ENCODE measurements at regions not wholly inside any gene's neighbourhood (a gene's known extent, or its start where the extent isn't known, plus 50 kb on each side); places are given as distances from the start of the nearest gene placed in this dataset.

- POLR2A ChIA-PET, result no interaction called here
- Mint-ChIP-seq H3K27me3 (no peaks in the 10 kb centered on the region), H3K4me3 (no peak overlapping the region), H3K9me3 (peaks cover 3% of the 10 kb centered on the region), H3K4me1 (ENCODE audit: low read depth) (no peaks in the 10 kb centered on the region), H3K27ac (no peak overlapping the region), H3K36me3 (ENCODE audit: low read depth) (no peaks in the 10 kb centered on the region)
- no peak for DNase-seq
- ATAC-seq, result no peak
- intact Hi-C loops (cut with micrococcal nuclease), result no loop called here
- TF ChIP-seq, protein P1, sequence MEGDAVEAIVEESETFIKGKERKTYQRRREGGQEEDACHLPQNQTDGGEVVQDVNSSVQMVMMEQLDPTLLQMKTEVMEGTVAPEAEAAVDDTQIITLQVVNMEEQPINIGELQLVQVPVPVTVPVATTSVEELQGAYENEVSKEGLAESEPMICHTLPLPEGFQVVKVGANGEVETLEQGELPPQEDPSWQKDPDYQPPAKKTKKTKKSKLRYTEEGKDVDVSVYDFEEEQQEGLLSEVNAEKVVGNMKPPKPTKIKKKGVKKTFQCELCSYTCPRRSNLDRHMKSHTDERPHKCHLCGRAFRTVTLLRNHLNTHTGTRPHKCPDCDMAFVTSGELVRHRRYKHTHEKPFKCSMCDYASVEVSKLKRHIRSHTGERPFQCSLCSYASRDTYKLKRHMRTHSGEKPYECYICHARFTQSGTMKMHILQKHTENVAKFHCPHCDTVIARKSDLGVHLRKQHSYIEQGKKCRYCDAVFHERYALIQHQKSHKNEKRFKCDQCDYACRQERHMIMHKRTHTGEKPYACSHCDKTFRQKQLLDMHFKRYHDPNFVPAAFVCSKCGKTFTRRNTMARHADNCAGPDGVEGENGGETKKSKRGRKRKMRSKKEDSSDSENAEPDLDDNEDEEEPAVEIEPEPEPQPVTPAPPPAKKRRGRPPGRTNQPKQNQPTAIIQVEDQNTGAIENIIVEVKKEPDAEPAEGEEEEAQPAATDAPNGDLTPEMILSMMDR (IDR thresholded peaks at IDR 0.05), result no peak
- CTCF ChIA-PET, result no interaction called here
Observed at GRCh38 chr9:29669613-29670012, 2096.3 kb upstream of the C9orf72 start.

- intact Hi-C loops (cut with micrococcal nuclease), result no loop called here
Observed at GRCh38 chr9:29685531-29685930, 2112.2 kb upstream of the C9orf72 start.

GRCh38 chr9:29691145-29691544 lies 2117.9 kb upstream of the C9orf72 start:
- Mint-ChIP-seq H3K27ac (no peak overlapping the region), H3K27me3 (no peaks in the 10 kb centered on the region), H3K4me3 (no peak overlapping the region), H3K36me3 (ENCODE audit: low read depth) (no peaks in the 10 kb centered on the region), H3K9me3 (peaks cover 8% of the 10 kb centered on the region), H3K4me1 (ENCODE audit: low read depth) (no peaks in the 10 kb centered on the region)
- CTCF ChIA-PET, result interaction anchor here (0.9 kb wide), 1 partner anchor 10 kb away, joined by 3 read pairs; no protein-coding TSS in a partner anchor
- TF ChIP-seq, protein P1 (IDR thresholded peaks at IDR 0.05), result no peak
- intact Hi-C loops (cut with micrococcal nuclease), result no loop called here
- ATAC-seq, result no peak
- POLR2A ChIA-PET, result no interaction called here
- no peak for DNase-seq

More at GRCh38 chr9:29685531-29685930, 2112.2 kb upstream of the C9orf72 start:
- CTCF ChIA-PET, result no interaction called here
- ATAC-seq (no peak), DNase-seq (no peak)
- H3K4me1 Mint-ChIP-seq (ENCODE audit: low read depth), result no peaks in the 10 kb centered on the region
- no peaks in the 10 kb centered on the region for H3K27me3 Mint-ChIP-seq
- TF ChIP-seq, protein P1 (IDR thresholded peaks at IDR 0.05), result no peak
- H3K9me3 Mint-ChIP-seq, result peaks cover 4% of the 10 kb centered on the region
- no peak overlapping the region for H3K4me3 Mint-ChIP-seq
- POLR2A ChIA-PET, result no interaction called here
- no peaks in the 10 kb centered on the region for H3K36me3 Mint-ChIP-seq (ENCODE audit: low read depth)
- H3K27ac Mint-ChIP-seq, result no peak overlapping the region

DNA sequence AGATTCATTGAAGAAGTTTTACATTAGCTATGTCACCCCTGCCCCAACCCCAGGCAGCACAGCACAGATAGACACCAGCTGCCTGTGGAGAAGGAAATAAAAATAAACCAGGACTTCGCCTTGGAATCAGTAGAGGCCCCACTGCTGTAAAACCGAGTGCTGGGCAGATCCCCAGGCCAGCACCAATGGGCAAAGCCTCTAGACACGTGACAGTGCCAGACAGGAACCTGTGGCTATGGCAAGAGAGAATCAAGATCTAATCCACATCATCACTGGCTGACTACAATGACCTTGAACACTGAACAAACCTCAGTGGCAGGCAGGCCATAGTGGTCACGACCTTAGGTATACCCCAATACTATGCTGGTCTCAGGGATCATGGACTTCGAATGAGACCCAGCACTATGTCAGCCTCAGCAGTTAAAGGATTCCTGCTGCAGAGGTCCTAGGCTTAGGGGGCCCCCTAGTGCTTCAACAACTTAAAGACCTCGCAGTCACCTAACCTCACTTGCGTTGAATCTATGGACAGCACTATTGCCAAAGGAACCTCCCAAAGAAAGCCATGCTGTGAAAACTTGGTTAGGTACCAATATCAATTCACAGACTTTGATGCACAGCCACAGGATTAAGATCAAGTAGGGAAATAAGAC lies 2118.6 kb upstream of the C9orf72 start:
- Mint-ChIP-seq H3K4me1 (ENCODE audit: low read depth) (no peaks in the 10 kb centered on the region), H3K4me3 (no peak overlapping the region), H3K27ac (no peak overlapping the region), H3K9me3 (peaks cover 8% of the 10 kb centered on the region), H3K36me3 (ENCODE audit: low read depth) (no peaks in the 10 kb centered on the region), H3K27me3 (no peaks in the 10 kb centered on the region)
- DNase-seq (peak; percentile 2), ATAC-seq (no peak)
- CTCF ChIA-PET, result interaction anchor here (0.9 kb wide), 1 partner anchor 9 kb away, joined by 3 read pairs; no protein-coding TSS in a partner anchor
- POLR2A ChIA-PET, result no interaction called here
- intact Hi-C loops (cut with micrococcal nuclease), result no loop called here
- TF ChIP-seq, protein P1 (IDR thresholded peaks at IDR 0.05), result no peak

- TF ChIP-seq, protein P1 (IDR thresholded peaks at IDR 0.05), result no peak
- H3K27me3 Mint-ChIP-seq, result no peaks in the 10 kb centered on the region
Observed at GRCh38 chr9:29697011-29697410, 2123.7 kb upstream of the C9orf72 start.

More at GRCh38 chr9:29697011-29697410, 2123.7 kb upstream of the C9orf72 start:
- ATAC-seq (no peak), DNase-seq (no peak)
- intact Hi-C loops (cut with micrococcal nuclease), result no loop called here
- Mint-ChIP-seq H3K36me3 (ENCODE audit: low read depth) (no peaks in the 10 kb centered on the region), H3K27ac (no peak overlapping the region), H3K4me1 (ENCODE audit: low read depth) (no peaks in the 10 kb centered on the region), H3K9me3 (peaks cover 4% of the 10 kb centered on the region), H3K4me3 (no peak overlapping the region)
- POLR2A ChIA-PET, result no interaction called here
- CTCF ChIA-PET, result no interaction called here
